Ecto neural progenitor cell (in vitro differentiated cells): ENCODE measurements at regions not wholly inside any gene's neighbourhood (a gene's known extent, or its start where the extent isn't known, plus 50 kb on each side); places are given as distances from the start of the nearest gene placed in this dataset.

Experiments used
- DNase-seq: peaks from one replicate; pipeline ENCODE4 v3.0.0-alpha.2; 2018; ENCODE audit warnings: low spot score

DNA sequence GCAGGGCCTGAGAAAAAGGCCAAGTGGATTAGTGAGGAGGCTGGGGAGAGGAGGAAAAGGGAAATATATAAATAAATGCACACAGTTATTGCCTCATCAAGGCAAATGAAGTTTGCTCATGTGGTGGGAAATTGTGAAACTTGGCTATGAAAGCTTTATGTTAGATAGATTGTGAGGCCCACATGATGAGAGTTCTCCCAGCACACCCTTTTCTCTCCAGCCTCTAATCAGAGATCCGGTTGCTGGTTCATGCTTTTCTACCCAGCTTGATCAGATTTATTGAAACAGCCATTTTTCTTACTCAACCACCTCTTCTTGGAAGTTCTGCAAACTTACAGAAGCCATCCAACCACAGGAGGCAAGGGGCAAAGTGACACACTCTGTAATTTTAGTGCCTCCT is 125.8 kb upstream of the KLF4 start:
- no peak for DNase-seq

- DNase-seq, result no peak
These were observed 125.2 kb upstream of the KLF4 start for GRCh38 chr9:107614765-107615164.

- no peak for DNase-seq
These were observed 123.8 kb upstream of the KLF4 start for GRCh38 chr9:107613321-107613720.

DNA sequence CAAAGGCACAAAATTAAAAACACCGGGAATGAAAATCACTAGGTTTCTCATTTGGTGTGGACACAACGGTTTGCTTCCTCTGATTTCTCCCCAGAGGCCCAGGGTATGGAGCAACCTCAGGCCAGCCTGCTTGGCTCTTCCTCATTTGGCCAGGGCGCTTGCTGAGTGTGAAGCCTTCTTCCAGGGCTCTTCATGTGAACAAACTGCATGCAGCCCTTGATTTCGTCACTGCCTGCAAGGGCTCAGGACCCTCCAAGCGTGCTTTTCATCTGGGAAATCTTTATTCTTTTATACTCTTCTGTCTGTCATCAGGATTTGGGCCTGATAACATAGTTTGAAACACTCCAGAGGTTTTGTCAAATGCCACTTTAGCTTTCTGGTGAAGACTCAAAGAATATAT is 122.6 kb upstream of the KLF4 start:
- no peak for DNase-seq

GRCh38 chr9:107609547-107609946 is 120.0 kb upstream of the KLF4 start:
- no peak for DNase-seq

DNA sequence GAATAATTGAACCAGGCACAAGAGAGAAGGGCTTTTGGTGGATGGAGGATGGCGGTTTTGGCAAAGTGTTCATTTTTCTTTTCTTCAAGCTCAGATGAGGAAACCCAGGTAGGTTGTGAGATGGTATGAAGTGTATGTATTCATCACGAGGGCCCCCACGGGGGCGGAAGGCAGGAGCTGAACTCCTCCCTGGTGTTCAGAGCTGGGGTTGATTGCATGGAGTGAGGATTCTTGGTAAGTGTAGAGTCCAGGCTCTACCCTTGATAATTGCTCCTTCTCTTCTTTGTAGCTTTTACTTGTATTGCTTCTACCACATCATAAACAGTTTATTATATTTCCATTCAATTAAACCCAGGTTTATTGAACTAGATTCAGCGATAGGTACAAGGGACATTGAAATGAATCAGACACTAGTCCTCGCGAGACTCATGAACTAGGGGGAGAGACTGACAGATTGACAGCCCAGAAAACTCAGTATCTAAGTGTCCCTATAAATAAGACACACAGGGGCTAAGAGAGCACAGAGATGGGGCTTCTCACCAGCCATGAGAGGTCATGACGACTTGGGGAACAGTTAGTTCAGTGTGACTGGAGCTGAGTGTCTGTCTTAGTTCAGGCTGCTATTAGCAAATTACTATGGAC is 116.7 kb upstream of the KLF4 start:
- DNase-seq, result no peak

- no peak for DNase-seq
These were observed 115.5 kb upstream of the KLF4 start for GRCh38 chr9:107605041-107605440.

DNA sequence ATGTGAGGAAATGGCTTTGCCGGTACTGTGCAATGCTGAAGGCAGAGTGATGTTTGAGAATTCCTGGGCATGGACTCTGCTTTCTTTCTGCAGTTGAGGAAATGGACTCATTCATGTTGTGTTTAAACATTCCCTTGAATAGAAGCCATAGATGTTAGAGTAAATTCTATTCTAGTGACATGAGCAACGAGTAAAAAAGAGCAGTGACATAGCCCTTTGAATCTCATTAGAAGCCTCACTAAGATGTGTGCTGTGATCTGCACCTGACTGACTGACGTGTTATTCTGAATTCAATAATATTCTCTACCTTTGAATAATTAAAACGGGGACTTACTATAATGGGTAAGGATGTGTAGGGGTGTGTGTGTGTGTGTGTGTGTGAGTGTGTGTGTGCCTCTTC is 113.7 kb upstream of the KLF4 start:
- no peak for DNase-seq

DNA sequence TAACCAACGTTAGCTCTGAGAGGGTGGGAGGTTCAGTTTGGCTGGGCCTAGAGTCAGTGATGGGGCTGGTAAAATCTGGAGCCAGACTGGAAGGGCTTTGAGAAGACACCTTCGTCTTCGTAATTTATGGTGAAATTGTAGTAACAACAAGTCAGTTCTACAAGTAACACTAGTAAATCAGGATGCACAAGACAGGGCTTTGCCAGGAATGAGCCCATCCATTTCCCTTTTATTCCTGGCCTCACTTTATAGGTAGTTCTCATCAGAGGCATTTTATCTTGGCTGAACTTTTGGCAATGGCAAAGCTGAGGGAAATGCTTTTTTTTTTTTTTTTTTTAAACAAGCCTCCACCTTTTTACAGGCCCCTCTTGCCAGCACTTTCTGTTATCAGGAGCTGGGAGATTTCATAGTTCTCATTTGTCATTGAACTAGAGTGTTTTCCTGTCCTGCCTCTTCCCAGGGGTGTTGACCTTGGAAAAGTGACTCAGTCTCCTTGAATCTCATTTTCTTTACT is 110.5 kb upstream of the KLF4 start:
- DNase-seq, result no peak

GRCh38 chr9:107597743-107598217 is 108.2 kb upstream of the KLF4 start:
- no peak for DNase-seq

GRCh38 chr9:107594908-107595530 is 105.5 kb upstream of the KLF4 start:
- no peak for DNase-seq

DNA sequence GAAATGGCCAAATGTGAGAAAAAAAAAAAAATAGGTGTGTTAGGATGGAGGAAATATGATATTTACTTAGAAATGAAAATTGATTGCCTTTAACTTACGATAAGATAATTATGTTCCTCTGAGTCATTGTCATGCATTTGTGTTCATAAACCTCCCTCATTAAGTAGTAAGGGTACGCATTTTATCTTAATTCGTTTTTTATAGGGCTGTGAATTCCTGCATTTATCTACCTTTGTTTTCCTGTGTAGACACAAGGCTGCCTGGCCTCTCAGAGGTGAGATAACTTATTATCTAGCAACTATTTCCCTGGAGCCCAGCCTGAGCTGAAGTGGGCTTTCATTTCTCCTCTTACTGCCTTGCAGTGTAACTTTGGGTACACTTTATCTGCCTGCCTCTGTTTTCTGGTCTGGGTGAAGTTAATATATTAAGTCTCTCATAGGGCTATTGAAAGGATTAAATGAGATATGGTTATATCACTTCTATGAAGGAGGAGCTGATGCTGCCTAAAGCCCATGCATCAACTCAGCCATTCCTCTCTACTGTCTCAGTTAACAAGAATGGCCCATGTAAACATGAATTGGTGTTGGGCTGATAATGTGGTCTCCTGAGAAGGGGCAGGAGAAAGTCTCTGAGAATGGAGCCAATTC is 103.8 kb upstream of the KLF4 start:
- DNase-seq, result no peak

- no peak for DNase-seq
These were observed 102.9 kb upstream of the KLF4 start for GRCh38 chr9:107592424-107592823.

DNA sequence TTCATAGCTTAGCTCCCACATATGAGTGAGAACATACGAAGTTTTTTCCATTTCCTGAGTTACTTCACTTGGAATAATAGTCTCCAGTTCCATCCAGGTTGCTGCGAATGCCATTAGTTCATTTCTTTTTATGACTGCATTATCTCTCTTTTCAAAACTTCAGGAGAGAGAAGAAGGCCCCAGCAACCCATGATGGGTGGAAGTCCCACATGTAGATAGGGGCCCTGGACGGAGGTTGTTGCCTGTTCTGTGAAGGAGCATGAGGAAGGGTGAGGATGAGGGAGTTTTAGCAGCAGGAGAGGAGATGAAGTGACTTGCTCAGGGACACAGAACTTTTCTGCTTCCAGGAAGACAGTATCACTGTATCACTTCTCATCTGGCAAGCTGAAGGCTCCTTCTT is 102.2 kb upstream of the KLF4 start:
- DNase-seq, result no peak

- DNase-seq, result no peak
These were observed 98.8 kb upstream of the KLF4 start for GRCh38 chr9:107588393-107588792.

DNA sequence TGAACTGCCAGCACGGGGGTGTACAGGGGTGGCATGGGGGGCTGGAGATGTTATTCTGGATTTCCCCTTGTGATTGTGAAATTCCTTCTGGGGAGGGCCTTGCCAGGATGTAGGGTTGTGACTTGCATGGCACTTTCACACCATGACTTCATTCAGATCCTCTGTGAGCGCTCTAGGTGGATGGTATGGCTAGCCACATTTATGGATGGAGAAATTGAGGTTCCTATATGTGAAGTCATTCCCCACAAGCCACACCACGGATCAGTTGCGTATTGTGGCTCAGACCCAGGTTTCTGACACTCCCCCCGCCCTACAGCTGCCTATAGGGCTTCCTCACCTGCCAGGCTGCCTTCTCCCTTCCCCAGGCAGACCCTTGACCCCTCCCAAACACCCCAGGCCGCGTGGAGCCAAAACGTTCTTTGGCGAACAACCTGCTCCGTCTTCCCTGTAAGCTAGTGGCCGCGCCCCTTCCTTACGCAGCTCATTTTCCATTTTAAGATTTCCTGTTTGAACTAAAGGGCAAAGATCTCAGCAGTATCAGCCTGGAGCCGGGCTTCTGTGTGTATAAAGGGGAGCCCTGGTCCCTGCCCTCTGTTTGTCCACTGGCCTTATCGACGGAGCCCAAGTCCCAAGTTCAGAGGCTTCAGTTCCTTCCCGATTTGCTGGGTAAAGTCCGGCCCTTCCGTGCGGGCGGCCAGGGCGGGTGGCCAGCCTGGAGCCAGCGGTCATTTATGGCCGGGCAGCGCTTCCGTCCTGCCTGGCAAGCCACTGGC is 97.8 kb upstream of the KLF4 start:
- DNase-seq, result no peak

GRCh38 chr9:107586493-107586892 is 96.9 kb upstream of the KLF4 start:
- no peak for DNase-seq

GRCh38 chr9:107585465-107585864 is 95.9 kb upstream of the KLF4 start:
- no peak for DNase-seq

DNA sequence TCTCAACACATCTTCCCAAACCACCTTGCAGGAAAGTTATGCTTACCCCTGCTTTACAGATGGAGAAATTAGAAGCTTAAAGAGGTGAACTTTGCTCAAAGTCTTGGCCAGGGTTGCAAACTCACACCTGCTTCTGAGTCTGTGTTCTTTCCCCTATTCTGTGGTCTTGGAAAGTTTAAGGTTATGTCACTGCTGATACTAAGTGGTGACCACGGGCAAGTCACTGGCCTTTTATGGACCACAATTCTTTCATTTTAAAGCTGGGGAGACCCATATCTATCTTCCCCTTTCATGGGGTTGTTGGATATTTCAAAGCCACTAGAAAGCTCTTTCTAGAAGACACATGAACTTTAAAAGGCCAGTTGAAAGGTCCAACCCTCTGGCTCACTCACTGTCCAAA is 95.4 kb upstream of the KLF4 start:
- no peak for DNase-seq

GRCh38 chr9:107584186-107584585 is 94.6 kb upstream of the KLF4 start:
- DNase-seq, result no peak

- no peak for DNase-seq
These were observed 87.7 kb upstream of the KLF4 start for GRCh38 chr9:107577140-107577776.

GRCh38 chr9:107571148-107571547 is 81.6 kb upstream of the KLF4 start:
- no peak for DNase-seq
